Progenitor cell of endocrine pancreas (in vitro differentiated cells): ENCODE measurements at regions not wholly inside any gene's neighbourhood (a gene's known extent, or its start where the extent isn't known, plus 50 kb on each side); places are given as distances from the start of the nearest gene placed in this dataset.
A peak's percentile ranks its signal among the peaks of the same experiment; 100 is the strongest.

Source experiments
- DNase-seq: peaks from one replicate; pipeline ENCODE4 v3.0.0; 2021; ENCODE audit warnings: low spot score; ENCODE audit not compliant: unreplicated experiment
- H3K27ac Mint-ChIP-seq: 2 replicates; pipeline ENCODE4 v1.8.0; 2021; ENCODE audit warnings: mild to moderate bottlenecking, moderate library complexity, mixed read lengths
- H3K27me3 Mint-ChIP-seq: 2 replicates; pipeline ENCODE4 v1.8.0; 2021; ENCODE audit warnings: mixed read lengths
- H3K36me3 Mint-ChIP-seq: 2 replicates; pipeline ENCODE4 v1.8.0; 2022; ENCODE audit warnings: mixed read lengths; ENCODE audit not compliant: insufficient read depth
- H3K4me1 Mint-ChIP-seq: 2 replicates; pipeline ENCODE4 v1.8.0; 2021; ENCODE audit warnings: low read depth, mixed read lengths
- H3K4me3 Mint-ChIP-seq: 2 replicates; pipeline ENCODE4 v1.8.0; 2021; ENCODE audit warnings: low read depth, mild to moderate bottlenecking, moderate library complexity, mixed read lengths
- H3K9me3 Mint-ChIP-seq: 2 replicates; pipeline ENCODE4 v1.8.0; 2021; ENCODE audit warnings: low read depth, mixed read lengths
- TF ChIP-seq, protein P1 (sequence below): fragments of 200-600 bp; sonication (generic); IDR thresholded peaks from one replicate; pipeline ENCODE4 v1.5.0; 2021; ENCODE audit warnings: antibody characterized with exemption, mild to moderate bottlenecking; ENCODE audit not compliant: unreplicated experiment

- no peaks in the 10 kb centered on the region for H3K36me3 Mint-ChIP-seq
Observed at GRCh38 chr20:22373164-22373895, 211.0 kb downstream of the FOXA2 start.

GRCh38 chr20:22371843-22372242 lies 212.5 kb downstream of the FOXA2 start:
- Mint-ChIP-seq H3K9me3 (no peaks in the 10 kb centered on the region), H3K36me3 (no peaks in the 10 kb centered on the region), H3K4me3 (peak overlapping the region; percentile 23), H3K27me3 (peaks cover 3% of the 10 kb centered on the region), H3K27ac (peak overlapping the region; percentile 34), H3K4me1 (peaks cover 40% of the 10 kb centered on the region)
- DNase-seq, result no peak
- TF ChIP-seq, protein P1, sequence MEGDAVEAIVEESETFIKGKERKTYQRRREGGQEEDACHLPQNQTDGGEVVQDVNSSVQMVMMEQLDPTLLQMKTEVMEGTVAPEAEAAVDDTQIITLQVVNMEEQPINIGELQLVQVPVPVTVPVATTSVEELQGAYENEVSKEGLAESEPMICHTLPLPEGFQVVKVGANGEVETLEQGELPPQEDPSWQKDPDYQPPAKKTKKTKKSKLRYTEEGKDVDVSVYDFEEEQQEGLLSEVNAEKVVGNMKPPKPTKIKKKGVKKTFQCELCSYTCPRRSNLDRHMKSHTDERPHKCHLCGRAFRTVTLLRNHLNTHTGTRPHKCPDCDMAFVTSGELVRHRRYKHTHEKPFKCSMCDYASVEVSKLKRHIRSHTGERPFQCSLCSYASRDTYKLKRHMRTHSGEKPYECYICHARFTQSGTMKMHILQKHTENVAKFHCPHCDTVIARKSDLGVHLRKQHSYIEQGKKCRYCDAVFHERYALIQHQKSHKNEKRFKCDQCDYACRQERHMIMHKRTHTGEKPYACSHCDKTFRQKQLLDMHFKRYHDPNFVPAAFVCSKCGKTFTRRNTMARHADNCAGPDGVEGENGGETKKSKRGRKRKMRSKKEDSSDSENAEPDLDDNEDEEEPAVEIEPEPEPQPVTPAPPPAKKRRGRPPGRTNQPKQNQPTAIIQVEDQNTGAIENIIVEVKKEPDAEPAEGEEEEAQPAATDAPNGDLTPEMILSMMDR, result no peak

More at GRCh38 chr20:22373164-22373895, 211.0 kb downstream of the FOXA2 start:
- Mint-ChIP-seq H3K4me1 (peaks cover 32% of the 10 kb centered on the region), H3K27ac (no peak overlapping the region), H3K9me3 (no peaks in the 10 kb centered on the region), H3K4me3 (no peak overlapping the region), H3K27me3 (peaks cover 3% of the 10 kb centered on the region)
- TF ChIP-seq, protein P1, result no peak
- DNase-seq, result no peak

DNA sequence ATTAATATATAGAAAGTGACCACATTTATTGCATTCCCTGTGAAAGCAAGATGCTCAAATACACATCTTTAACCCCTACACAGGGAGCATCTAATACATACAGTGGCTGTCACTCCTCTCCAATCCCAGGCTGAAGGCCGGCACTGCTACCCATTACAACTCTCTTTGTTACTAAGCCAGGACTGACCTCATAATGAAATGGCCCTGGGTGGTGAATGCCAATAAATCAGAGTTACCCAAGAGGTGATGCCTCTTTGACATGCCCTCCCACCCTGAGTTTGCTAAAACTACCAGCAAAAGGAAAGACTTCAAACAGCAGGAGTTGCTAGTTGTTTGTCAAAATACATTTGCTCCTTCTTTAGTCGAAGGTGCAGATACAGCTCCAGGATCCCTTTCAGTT lies 214.2 kb downstream of the FOXA2 start:
- no peak for DNase-seq
- Mint-ChIP-seq H3K9me3 (no peaks in the 10 kb centered on the region), H3K27ac (no peak overlapping the region), H3K36me3 (no peaks in the 10 kb centered on the region), H3K4me3 (no peak overlapping the region), H3K4me1 (peaks cover 39% of the 10 kb centered on the region), H3K27me3 (peaks cover 3% of the 10 kb centered on the region)
- TF ChIP-seq, protein P1, result no peak

- DNase-seq, result no peak
- Mint-ChIP-seq H3K9me3 (peaks cover 1% of the 10 kb centered on the region), H3K4me1 (peaks cover 34% of the 10 kb centered on the region), H3K4me3 (no peak overlapping the region), H3K27ac (no peak overlapping the region), H3K36me3 (no peaks in the 10 kb centered on the region), H3K27me3 (peaks cover 3% of the 10 kb centered on the region)
- TF ChIP-seq, protein P1, result no peak
Observed at GRCh38 chr20:22369100-22369499, 215.3 kb downstream of the FOXA2 start.

DNA sequence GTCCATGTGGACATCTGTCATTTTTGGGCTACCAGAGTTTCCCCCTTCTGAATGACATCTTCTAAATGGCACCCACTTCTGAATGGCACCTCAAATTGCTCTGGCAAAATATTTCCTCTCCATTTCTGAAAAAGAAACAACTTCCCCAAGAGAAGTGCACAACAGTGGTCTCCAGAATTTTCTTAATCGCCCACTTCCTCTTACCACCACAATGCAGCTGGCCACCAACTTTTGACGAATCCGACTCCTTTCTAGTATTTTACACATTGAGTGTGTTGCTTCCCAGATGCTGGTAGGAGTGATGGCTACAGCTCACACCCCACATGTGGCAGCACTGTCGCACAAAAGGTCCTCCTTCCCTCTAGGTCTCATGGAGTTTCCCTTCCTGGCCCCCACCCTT lies 216.1 kb downstream of the FOXA2 start:
- H3K27ac Mint-ChIP-seq, result no peak overlapping the region
- TF ChIP-seq, protein P1, result no peak
- H3K27me3 Mint-ChIP-seq, result peaks cover 3% of the 10 kb centered on the region

More for the DNA sequence above, 216.1 kb downstream of the FOXA2 start:
- Mint-ChIP-seq H3K9me3 (peaks cover 8% of the 10 kb centered on the region), H3K36me3 (no peaks in the 10 kb centered on the region), H3K4me1 (peaks cover 31% of the 10 kb centered on the region), H3K4me3 (no peak overlapping the region)
- no peak for DNase-seq
